ENCODE measurements at regions not wholly inside any gene's neighbourhood (a gene's known extent, or its start where the extent isn't known, plus 50 kb on each side); places are given as distances from the start of the nearest gene placed in this dataset.

DNA sequence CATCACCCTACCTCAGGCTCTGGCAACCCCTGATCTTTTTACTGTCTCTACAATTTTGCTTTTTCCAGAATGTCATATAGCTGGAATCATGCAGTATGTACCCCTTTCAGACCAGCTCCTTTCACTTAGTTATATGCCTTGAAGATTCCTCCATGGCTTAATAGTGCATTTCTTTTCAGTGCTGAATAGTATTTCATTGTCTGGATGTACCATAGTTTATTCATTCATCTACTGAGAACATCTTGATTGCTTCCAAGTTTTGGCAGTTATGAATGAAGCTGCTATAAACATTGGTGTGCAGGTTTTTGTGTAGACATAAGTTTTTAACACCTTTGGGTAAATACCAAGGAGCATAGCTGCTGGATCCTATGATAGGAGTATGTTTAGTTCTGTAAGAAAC lies 50.8 kb upstream of the ANP32A start:
- no peak overlapping the region for H3K27ac ChIP-seq
- TF ChIP-seq CTCF (IDR thresholded peaks at IDR 0.05), result no peak
- H3K4me1 ChIP-seq (ENCODE audit: control insufficient read depth in 1 of 2, insufficient read depth in 1 of 2, low read depth in 1 of 2, low read length in 1 of 2), result peaks cover 5 to 7% of the 10 kb centered on the region in 2 experiments
- H3K4me3 ChIP-seq (ENCODE audit: low read depth in 1 of 2, low read length in 1 of 2), result no peak overlapping the region
- no peaks in the 10 kb centered on the region for H3K36me3 ChIP-seq
- H3K9me3 ChIP-seq, result no peaks in the 10 kb centered on the region
- peaks cover 42% of the 10 kb centered on the region for H3K27me3 ChIP-seq

- TF ChIP-seq CTCF (IDR thresholded peaks at IDR 0.05), result no peak
- peaks cover 5 to 7% of the 10 kb centered on the region in 2 experiments for H3K4me1 ChIP-seq (ENCODE audit: control insufficient read depth in 1 of 2, insufficient read depth in 1 of 2, low read depth in 1 of 2, low read length in 1 of 2)
- no peak overlapping the region for H3K4me3 ChIP-seq (ENCODE audit: low read depth in 1 of 2, low read length in 1 of 2)
- H3K36me3 ChIP-seq, result no peaks in the 10 kb centered on the region
- no peaks in the 10 kb centered on the region for H3K9me3 ChIP-seq
- H3K27ac ChIP-seq, result no peak overlapping the region
- H3K27me3 ChIP-seq, result peaks cover 43% of the 10 kb centered on the region
These were observed 54.1 kb upstream of the ANP32A start for GRCh38 chr15:68874788-68875187.

DNA sequence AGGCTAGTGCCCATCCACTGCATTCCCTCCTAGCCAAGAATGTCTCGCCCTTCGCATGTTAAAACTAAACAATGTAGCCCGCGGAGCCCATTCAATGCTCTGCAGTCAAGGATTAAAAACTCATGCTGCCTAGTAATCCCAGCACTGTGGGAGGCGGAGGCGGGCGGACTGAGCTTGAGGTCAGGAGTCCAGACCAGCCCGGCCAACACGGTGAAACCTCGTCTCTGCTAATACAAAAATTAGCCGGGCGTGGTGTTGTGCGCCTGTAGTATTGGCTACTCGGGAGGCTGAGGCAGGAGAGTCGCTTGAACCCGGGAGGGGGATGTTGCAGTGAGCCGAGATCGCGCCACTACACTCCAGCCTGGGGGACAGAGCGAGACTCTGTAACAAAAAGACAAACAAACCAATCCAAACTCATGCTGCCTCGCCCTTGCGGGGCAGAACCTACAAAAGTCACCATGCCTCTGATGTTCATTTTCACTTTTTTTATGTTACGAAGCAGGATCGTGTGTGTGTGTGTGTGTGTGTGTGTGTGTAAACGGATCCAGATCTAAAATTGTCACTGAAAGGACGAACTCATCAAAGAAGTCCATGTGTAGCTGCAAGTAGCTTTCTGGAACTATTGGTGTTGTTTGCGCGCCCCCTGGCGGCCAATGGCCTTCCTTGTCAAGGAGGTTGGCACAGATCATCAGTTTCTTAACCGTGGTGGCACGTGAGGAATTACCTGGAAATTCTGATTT lies 54.8 kb upstream of the SPESP1 start:
- H3K4me3 ChIP-seq (ENCODE audit: low read depth in 1 of 2, low read length in 1 of 2), result no peak overlapping the region
- peak; percentile 92 for TF ChIP-seq CTCF (IDR thresholded peaks at IDR 0.05)
- peaks cover 38% of the 10 kb centered on the region for H3K27me3 ChIP-seq
- H3K4me1 ChIP-seq (ENCODE audit: control insufficient read depth in 1 of 2, insufficient read depth in 1 of 2, low read depth in 1 of 2, low read length in 1 of 2), result peaks cover 5 to 7% of the 10 kb centered on the region in 2 experiments
- no peaks in the 10 kb centered on the region for H3K36me3 ChIP-seq
- no peak overlapping the region for H3K27ac ChIP-seq
- H3K9me3 ChIP-seq, result no peaks in the 10 kb centered on the region

DNA sequence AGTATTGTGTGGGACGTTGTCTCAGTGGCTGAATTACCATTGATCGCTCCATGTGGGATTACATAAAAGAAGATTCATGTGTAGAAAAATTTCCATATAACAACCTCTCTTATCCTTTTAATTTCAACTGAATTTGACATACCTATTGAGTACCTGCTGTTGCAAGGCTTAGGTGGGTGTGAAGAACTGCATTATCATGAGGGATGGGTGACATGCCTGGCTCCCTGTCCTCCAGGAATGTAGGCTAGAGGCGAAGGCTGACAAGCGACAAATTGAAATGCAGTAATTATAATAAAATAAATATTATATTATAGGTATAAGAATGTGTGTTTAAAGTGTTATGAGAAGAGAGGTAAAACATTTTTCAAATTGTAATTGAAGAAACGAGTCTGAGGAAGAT lies 52.7 kb upstream of the SPESP1 start:
- Histone ChIP-seq H3K4me1 (ENCODE audit: control insufficient read depth in 1 of 2, insufficient read depth in 1 of 2, low read depth in 1 of 2, low read length in 1 of 2) (peaks cover 5 to 7% of the 10 kb centered on the region in 2 experiments), H3K27me3 (peaks cover 26% of the 10 kb centered on the region), H3K27ac (no peak overlapping the region)

DNA sequence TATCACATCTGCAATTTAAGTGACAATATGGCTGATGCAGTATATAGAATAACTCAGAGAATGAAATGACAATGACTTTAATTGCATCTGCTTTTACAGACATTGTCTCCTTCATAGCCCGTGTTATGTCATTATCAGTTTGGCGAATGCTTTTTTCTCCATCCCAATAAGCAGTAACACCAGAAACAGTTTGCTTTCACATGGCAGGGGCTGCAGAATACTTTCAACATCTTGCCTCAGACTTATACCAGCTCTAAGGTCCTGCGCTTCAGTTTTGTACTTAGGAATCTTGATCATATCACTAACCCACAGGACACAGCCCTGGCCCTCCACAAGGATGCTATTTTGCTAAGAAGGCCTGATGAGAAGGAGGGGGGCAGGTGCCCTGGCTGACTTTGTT lies 49.9 kb upstream of the SPESP1 start:
- TF ChIP-seq CTCF (IDR thresholded peaks at IDR 0.05), result no peak
- H3K4me1 ChIP-seq (ENCODE audit: control insufficient read depth in 1 of 2, insufficient read depth in 1 of 2, low read depth in 1 of 2, low read length in 1 of 2), result peaks cover 4 to 7% of the 10 kb centered on the region in 2 experiments
- no peak overlapping the region for H3K4me3 ChIP-seq (ENCODE audit: low read depth in 1 of 2, low read length in 1 of 2)
- H3K27ac ChIP-seq, result no peak overlapping the region
- H3K27me3 ChIP-seq, result peaks cover 11% of the 10 kb centered on the region
- no peaks in the 10 kb centered on the region for H3K36me3 ChIP-seq
- no peaks in the 10 kb centered on the region for H3K9me3 ChIP-seq

More for the DNA sequence above, 52.7 kb upstream of the SPESP1 start:
- no peaks in the 10 kb centered on the region for H3K36me3 ChIP-seq
- no peaks in the 10 kb centered on the region for H3K9me3 ChIP-seq
- H3K4me3 ChIP-seq (ENCODE audit: low read depth in 1 of 2, low read length in 1 of 2), result no peak overlapping the region
- no peak for TF ChIP-seq CTCF (IDR thresholded peaks at IDR 0.05)
